HG02840 (cell line): ENCODE measurements at regions not wholly inside any gene's neighbourhood (a gene's known extent, or its start where the extent isn't known, plus 50 kb on each side); places are given as distances from the start of the nearest gene placed in this dataset.
"Not testable (repeated sequence)": the region's sequence is repeated elsewhere in the genome, so short reads cannot be mapped to it uniquely, and the experiment has no call there.

Source experiments
- ATAC-seq: cut with Tn5 transposase; IDR thresholded peaks from one replicate; pipeline ENCODE4 v1.9.1; 2021; ENCODE audit warnings: mild to moderate bottlenecking, moderate library complexity, moderate number of reproducible peaks; ENCODE audit not compliant: unreplicated experiment, low FRiP score

GRCh38 chr14:105600195-105600938 lies 74.0 kb downstream of the TMEM121 start:
- not testable (repeated sequence) for ATAC-seq

- ATAC-seq, result no peak
Observed at GRCh38 chr14:105600939-105601359, 74.6 kb downstream of the TMEM121 start.

- ATAC-seq, result no peak
Observed at GRCh38 chr14:105601360-105602242, 75.2 kb downstream of the TMEM121 start.

- ATAC-seq, result no peak
Observed at GRCh38 chr14:105602243-105602750, 75.9 kb downstream of the TMEM121 start.

- ATAC-seq, result no peak
Observed at GRCh38 chr14:105602799-105603793, 76.7 kb downstream of the TMEM121 start.

GRCh38 chr14:105604531-105605463 lies 78.4 kb downstream of the TMEM121 start:
- not testable (repeated sequence) for ATAC-seq

- ATAC-seq, result no peak
Observed at GRCh38 chr14:105605464-105606304, 79.3 kb downstream of the TMEM121 start.

GRCh38 chr14:105606305-105606975 lies 80.1 kb downstream of the TMEM121 start:
- ATAC-seq, result not testable (repeated sequence)

GRCh38 chr14:105607025-105607424 lies 80.6 kb downstream of the TMEM121 start:
- not testable (repeated sequence) for ATAC-seq

- ATAC-seq, result not testable (repeated sequence)
Observed at GRCh38 chr14:105614987-105615386, 88.6 kb downstream of the TMEM121 start.

GRCh38 chr14:105615986-105616801 lies 89.8 kb downstream of the TMEM121 start:
- ATAC-seq, result not testable (repeated sequence)

- ATAC-seq, result no peak
Observed at GRCh38 chr14:105616802-105617192, 90.4 kb downstream of the TMEM121 start.

- no peak for ATAC-seq
Observed at GRCh38 chr14:105617201-105617777, 90.9 kb downstream of the TMEM121 start.

- ATAC-seq, result not testable (repeated sequence)
Observed at GRCh38 chr14:105617805-105618204, 91.4 kb downstream of the TMEM121 start.

- not testable (repeated sequence) for ATAC-seq
Observed at GRCh38 chr14:105619324-105619723, 92.9 kb downstream of the TMEM121 start.

- ATAC-seq, result not testable (repeated sequence)
Observed at GRCh38 chr14:105620178-105620864, 93.9 kb downstream of the TMEM121 start.
